DOHH2 (cell line): ENCODE measurements at regions not wholly inside any gene's neighbourhood (a gene's known extent, or its start where the extent isn't known, plus 50 kb on each side); places are given as distances from the start of the nearest gene placed in this dataset.
A peak's percentile ranks its signal among the peaks of the same experiment; 100 is the strongest.

ENCODE experiments used
- H3F3A ChIP-seq: fragments of 200-600 bp; sonication (generic), shearing (Covaris generic); 2 replicates; pipeline ENCODE4 v1.6.0; 2016; ENCODE audit warnings: antibody characterized with exemption, mild to moderate bottlenecking; ENCODE audit not compliant: control insufficient read depth, insufficient read depth
- H3K27ac ChIP-seq: fragments of 200-600 bp; sonication (generic); 2 replicates; pipeline ENCODE4 v1.5.1; 2014; ENCODE audit warnings: low read depth, mild to moderate bottlenecking, low read length, moderate library complexity
- H3K27me3 ChIP-seq: fragments of 200-600 bp; sonication (generic); 2 replicates; pipeline ENCODE4 v1.6.1; 2014; ENCODE audit warnings: mild to moderate bottlenecking, low read length, mixed read lengths; ENCODE audit not compliant: control insufficient read depth
- H3K36me3 ChIP-seq: fragments of 200-600 bp; sonication (generic); 2 replicates; pipeline ENCODE4 v1.6.1; 2014; ENCODE audit warnings: mild to moderate bottlenecking, low read length, moderate library complexity, mixed read lengths; ENCODE audit not compliant: control insufficient read depth
- H3K4me1 ChIP-seq: fragments of 200-600 bp; sonication (generic); 2 replicates; pipeline ENCODE4 v1.6.1; 2014; ENCODE audit warnings: mild to moderate bottlenecking, low read length, mixed read lengths; ENCODE audit not compliant: control insufficient read depth
- H3K4me2 ChIP-seq: fragments of 200-600 bp; sonication (generic); 2 replicates; pipeline ENCODE4 v1.6.0; 2014; ENCODE audit warnings: mild to moderate bottlenecking, low read length, moderate library complexity
- H3K4me3 ChIP-seq: fragments of 200-600 bp; sonication (generic); 2 replicates; pipeline ENCODE4 v1.5.1; 2014; ENCODE audit warnings: mild to moderate bottlenecking, low read length, mixed read lengths
- H3K79me2 ChIP-seq: fragments of 200-600 bp; sonication (generic); 2 replicates; pipeline ENCODE4 v1.6.1; 2014; ENCODE audit warnings: mild to moderate bottlenecking, low read length, mixed read lengths; ENCODE audit not compliant: control insufficient read depth
- H3K9me2 ChIP-seq: fragments of 200-600 bp; sonication (generic); replicated peaks from 2 replicates; pipeline ENCODE4 v1.6.1; 2014; ENCODE audit warnings: mild to moderate bottlenecking, low read length, mixed read lengths; ENCODE audit not compliant: control insufficient read depth
- H3K9me3 ChIP-seq: fragments of 200-600 bp; sonication (generic); 2 replicates; pipeline ENCODE4 v1.6.1; 2014; ENCODE audit warnings: antibody characterized with exemption, low read length, mixed read lengths; ENCODE audit not compliant: control insufficient read depth, insufficient read depth
- H4K20me1 ChIP-seq: fragments of 200-600 bp; sonication (generic); 2 replicates; pipeline ENCODE4 v1.6.0; 2014; ENCODE audit warnings: low read depth, mild to moderate bottlenecking, antibody characterized with exemption, low read length, moderate library complexity; ENCODE audit not compliant: control insufficient read depth, insufficient read depth
- CTCF ChIP-seq: fragments of 200-600 bp; sonication (generic); IDR thresholded peaks from one replicate; pipeline ENCODE4 v1.5.1; 2014; ENCODE audit warnings: antibody characterized with exemption, mild to moderate bottlenecking, low read depth, low read length; ENCODE audit not compliant: poor library complexity, severe bottlenecking
- EZH2phosphoT487 ChIP-seq: fragments of 200-600 bp; sonication (generic); IDR thresholded peaks from 2 replicates; pipeline ENCODE4 v1.6.1; 2017; ENCODE audit warnings: borderline replicate concordance, mild to moderate bottlenecking, antibody characterized with exemption, low read length, moderate library complexity, mixed read lengths

- H3K36me3 ChIP-seq, result no peaks in the 10 kb centered on the region
- TF ChIP-seq CTCF (no peak), EZH2phosphoT487 (no peak)
- no peak overlapping the region for H3K27ac ChIP-seq
- no peaks in the 10 kb centered on the region for H3K79me2 ChIP-seq
- no peaks in the 10 kb centered on the region for H3K27me3 ChIP-seq
- no peak overlapping the region for H3K4me3 ChIP-seq
- H4K20me1 ChIP-seq, result no peaks in the 10 kb centered on the region
- no peak overlapping the region for H3K4me2 ChIP-seq
- H3K4me1 ChIP-seq, result peaks cover 14% of the 10 kb centered on the region
- H3K9me2 ChIP-seq, result no peaks in the 10 kb centered on the region
- no peaks in the 10 kb centered on the region for H3F3A ChIP-seq
- H3K9me3 ChIP-seq, result no peaks in the 10 kb centered on the region
Measured at GRCh38 chr4:37759833-37760232, 66.7 kb upstream of the PGM2 start.

GRCh38 chr4:37758226-37758625, 68.3 kb upstream of the PGM2 start:
- peaks cover 23% of the 10 kb centered on the region for H3K4me1 ChIP-seq
- H3K36me3 ChIP-seq, result no peaks in the 10 kb centered on the region
- no peaks in the 10 kb centered on the region for H3K9me3 ChIP-seq
- no peaks in the 10 kb centered on the region for H4K20me1 ChIP-seq
- no peaks in the 10 kb centered on the region for H3K79me2 ChIP-seq
- no peaks in the 10 kb centered on the region for H3K27me3 ChIP-seq
- H3K27ac ChIP-seq, result no peak overlapping the region
- H3K9me2 ChIP-seq, result no peaks in the 10 kb centered on the region
- 0 out of 2 replicates have a peak overlapping the region, but pooled peaks have one; percentile 3 for H3K4me2 ChIP-seq
- H3K4me3 ChIP-seq, result no peak overlapping the region
- no peaks in the 10 kb centered on the region for H3F3A ChIP-seq
- no peak for TF ChIP-seq EZH2phosphoT487
- no peak for TF ChIP-seq CTCF

DNA sequence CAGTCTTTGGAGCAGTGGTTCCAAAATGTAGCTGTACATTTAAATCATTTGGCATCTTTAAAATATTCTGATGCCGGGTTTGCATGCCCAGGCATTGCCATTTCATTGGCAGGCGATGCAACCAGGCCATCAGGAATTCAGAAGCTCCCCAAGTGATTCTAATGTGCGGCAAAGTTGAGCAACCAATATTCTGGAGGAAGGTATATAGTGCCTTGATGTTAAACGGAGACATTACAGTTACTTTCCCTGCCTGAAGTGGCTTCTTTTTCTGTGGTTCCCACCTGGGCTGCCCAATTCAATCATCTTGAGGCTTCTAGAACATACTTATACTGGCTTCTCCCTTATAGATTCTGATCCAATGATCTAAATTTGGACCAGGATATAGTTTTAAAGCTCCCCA, 68.7 kb upstream of the PGM2 start:
- H3K9me3 ChIP-seq, result no peaks in the 10 kb centered on the region
- H3K27me3 ChIP-seq, result no peaks in the 10 kb centered on the region
- H3K4me3 ChIP-seq, result no peak overlapping the region
- peaks cover 23% of the 10 kb centered on the region for H3K4me1 ChIP-seq
- H3K79me2 ChIP-seq, result no peaks in the 10 kb centered on the region
- H3K27ac ChIP-seq, result no peak overlapping the region
- H3K36me3 ChIP-seq, result no peaks in the 10 kb centered on the region
- H4K20me1 ChIP-seq, result no peaks in the 10 kb centered on the region
- H3F3A ChIP-seq, result no peaks in the 10 kb centered on the region
- TF ChIP-seq EZH2phosphoT487, result no peak
- no peak for TF ChIP-seq CTCF
- no peaks in the 10 kb centered on the region for H3K9me2 ChIP-seq
- H3K4me2 ChIP-seq, result 0 out of 2 replicates have a peak overlapping the region, but pooled peaks have one; percentile 3
